ENCODE measurements at regions not wholly inside any gene's neighbourhood (a gene's known extent, or its start where the extent isn't known, plus 50 kb on each side); places are given as distances from the start of the nearest gene placed in this dataset.
"Not testable (repeated sequence)": the region's sequence is repeated elsewhere in the genome, so short reads cannot be mapped to it uniquely, and the experiment has no call there.

DNA sequence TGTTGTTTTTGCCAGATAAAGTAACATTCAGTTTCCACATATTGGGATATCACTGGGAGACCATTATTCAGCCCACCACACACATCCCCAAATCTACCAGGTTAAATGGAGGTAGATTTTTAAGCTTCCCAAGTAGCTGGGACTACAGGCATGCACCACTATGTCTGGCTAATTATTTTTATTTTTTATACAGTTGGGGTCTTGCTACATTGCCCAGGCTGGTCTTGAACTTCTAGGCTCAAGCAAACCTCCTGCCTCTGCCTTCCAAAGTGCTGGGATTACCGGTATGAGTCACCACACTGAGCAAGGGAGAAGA, 96.6 kb upstream of the CHD2 start:
- no peaks in the 10 kb centered on the region for H3K27me3 Mint-ChIP-seq
- ATAC-seq: no peak
- H3K4me3 Mint-ChIP-seq: peak overlapping the region; percentile 68
- H3K4me1 Mint-ChIP-seq (ENCODE audit: low read depth in 2 of 2): peaks cover 28 to 33% of the 10 kb centered on the region in 2 donors
- no peaks in the 10 kb centered on the region for H3K36me3 Mint-ChIP-seq
- no peak for DNase-seq (ENCODE audit: low spot score)
- H3K27ac Mint-ChIP-seq: peak overlapping the region; percentile 84 to 93
- H3K9me3 Mint-ChIP-seq: no peaks in the 10 kb centered on the region

DNA sequence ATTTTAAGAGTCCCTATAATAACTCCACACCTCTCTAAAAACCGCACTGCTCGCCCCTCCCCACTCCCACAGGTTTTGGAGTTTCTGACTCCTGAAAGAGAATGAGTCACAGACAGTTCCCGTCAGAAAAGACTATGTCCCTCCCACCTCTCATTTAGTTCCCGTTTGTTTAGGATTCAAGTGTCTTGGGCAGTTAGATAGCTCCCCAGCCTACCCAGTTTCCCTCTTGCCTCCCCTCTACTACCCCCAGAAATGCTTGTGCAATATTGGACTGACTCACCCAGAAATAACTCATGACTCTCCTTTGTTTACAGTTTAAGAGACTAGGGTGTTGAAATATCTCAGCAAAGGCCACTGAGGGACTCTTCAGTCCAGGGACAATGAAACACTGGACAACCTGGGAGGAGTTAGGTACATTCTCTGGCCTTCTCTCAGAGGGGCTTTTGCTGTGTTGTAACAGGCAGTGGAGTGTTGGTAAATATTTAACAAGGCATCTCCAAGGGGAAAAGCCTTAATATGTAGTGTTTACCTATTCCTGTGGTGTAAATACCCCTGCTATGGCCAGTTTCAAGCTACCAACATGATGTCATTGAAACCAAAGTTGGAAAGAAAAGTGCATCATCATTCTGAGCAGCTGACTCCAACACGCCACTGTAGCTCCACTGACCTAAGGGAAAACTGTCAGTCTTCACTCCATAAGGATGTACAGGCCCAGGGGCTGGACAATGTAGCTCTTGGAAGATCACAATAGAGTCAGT, 96.1 kb upstream of the CHD2 start:
- DNase-seq (ENCODE audit: low spot score): peak; percentile 71
- peak overlapping the region; percentile 68 for H3K4me3 Mint-ChIP-seq
- H3K27me3 Mint-ChIP-seq: no peaks in the 10 kb centered on the region
- no peaks in the 10 kb centered on the region for H3K36me3 Mint-ChIP-seq
- H3K9me3 Mint-ChIP-seq: no peaks in the 10 kb centered on the region
- H3K4me1 Mint-ChIP-seq (ENCODE audit: low read depth in 2 of 2): peaks cover 28 to 33% of the 10 kb centered on the region in 2 donors
- H3K27ac Mint-ChIP-seq: peak overlapping the region; percentile 84 to 93
- ATAC-seq: peak; percentile 88 to 90

DNA sequence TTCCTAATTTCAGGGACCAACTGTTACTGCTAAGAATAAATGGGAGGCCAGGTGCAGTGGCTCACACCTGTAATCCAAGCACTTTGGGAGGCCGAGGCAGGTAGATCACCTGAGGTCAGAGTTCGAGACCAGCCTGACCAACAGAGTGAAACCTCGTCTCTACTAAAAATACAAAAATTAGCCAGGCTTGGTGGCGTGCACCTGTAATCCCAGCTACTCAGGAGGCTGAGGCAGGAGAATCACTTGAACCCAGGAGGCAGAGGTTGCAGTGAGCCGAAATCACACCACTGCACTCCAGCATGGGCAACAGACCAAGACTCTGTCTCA, 95.6 kb upstream of the CHD2 start:
- not testable (repeated sequence) for DNase-seq (ENCODE audit: low spot score); H3K36me3 Mint-ChIP-seq; H3K9me3 Mint-ChIP-seq; H3K27me3 Mint-ChIP-seq; ATAC-seq
- H3K27ac Mint-ChIP-seq: peak overlapping the region; percentile 84 to 93
- peak overlapping the region; percentile 68 for H3K4me3 Mint-ChIP-seq
- peaks cover 28 to 34% of the 10 kb centered on the region in 2 donors for H3K4me1 Mint-ChIP-seq (ENCODE audit: low read depth in 2 of 2)

DNA sequence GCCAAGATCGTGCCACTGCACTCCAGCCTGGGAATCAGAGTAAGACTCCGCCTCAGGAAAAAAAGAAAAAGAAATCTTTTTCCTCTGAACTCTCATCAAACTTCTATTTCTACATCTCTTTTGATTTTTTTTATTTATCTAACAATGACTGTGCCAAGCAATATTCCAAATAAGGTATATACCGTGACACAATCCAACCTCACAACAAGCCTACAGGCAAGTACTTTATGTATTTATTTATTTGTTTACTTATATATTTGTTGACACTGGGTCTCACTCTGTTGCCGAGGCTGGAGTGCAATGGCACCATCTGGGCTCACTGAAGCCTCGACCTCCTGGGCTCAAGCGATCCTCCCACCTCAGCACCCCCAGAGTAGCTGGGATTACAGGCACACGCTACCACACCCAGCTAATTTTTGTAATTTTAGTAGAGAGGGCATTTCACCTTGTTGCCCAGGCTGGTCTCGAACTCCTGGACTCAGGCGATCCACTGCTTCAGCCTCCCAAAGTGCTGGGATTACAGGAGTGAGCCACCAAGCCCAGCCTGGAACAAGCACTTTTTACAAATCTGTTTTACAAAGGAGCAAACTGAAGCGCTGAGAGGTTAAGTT, 94.9 kb upstream of the CHD2 start:
- H3K4me1 Mint-ChIP-seq (ENCODE audit: low read depth in 2 of 2): peaks cover 28 to 40% of the 10 kb centered on the region in 2 donors
- peak overlapping the region in 1 of 2 donors; percentile 93 for H3K27ac Mint-ChIP-seq

DNA sequence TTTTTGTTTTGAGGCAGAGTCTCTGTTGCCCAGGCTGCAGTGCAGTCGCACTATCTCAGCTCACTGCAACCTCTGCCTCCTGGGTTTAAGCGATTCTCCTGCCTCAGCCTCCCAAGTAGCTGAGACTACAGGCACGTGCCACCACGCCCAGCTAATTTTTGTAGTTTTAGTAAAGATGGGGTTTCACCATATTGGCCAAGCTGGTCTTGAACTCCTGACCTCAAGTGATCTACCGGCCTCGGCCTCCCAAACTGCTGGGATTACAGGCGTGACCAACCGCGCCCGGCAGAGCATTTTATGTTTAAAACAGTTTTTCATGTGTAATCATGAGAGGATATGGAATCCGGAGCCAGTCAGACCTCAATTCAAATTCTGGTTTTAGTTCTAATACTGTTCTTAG, 94.0 kb upstream of the CHD2 start:
- not testable (repeated sequence) for ATAC-seq; H3K9me3 Mint-ChIP-seq; DNase-seq (ENCODE audit: low spot score); H3K27me3 Mint-ChIP-seq; H3K36me3 Mint-ChIP-seq
- Mint-ChIP-seq H3K4me3 (peak overlapping the region; percentile 24), H3K27ac (peak overlapping the region in 1 of 2 donors; percentile 28), H3K4me1 (ENCODE audit: low read depth in 2 of 2) (peaks cover 35 to 49% of the 10 kb centered on the region in 2 donors)

More for the DNA sequence above, 94.9 kb upstream of the CHD2 start:
- Mint-ChIP-seq H3K9me3 (no peaks in the 10 kb centered on the region), H3K27me3 (no peaks in the 10 kb centered on the region), H3K36me3 (no peaks in the 10 kb centered on the region), H3K4me3 (no peak overlapping the region)
- ATAC-seq (no peak), DNase-seq (ENCODE audit: low spot score) (no peak)

DNA sequence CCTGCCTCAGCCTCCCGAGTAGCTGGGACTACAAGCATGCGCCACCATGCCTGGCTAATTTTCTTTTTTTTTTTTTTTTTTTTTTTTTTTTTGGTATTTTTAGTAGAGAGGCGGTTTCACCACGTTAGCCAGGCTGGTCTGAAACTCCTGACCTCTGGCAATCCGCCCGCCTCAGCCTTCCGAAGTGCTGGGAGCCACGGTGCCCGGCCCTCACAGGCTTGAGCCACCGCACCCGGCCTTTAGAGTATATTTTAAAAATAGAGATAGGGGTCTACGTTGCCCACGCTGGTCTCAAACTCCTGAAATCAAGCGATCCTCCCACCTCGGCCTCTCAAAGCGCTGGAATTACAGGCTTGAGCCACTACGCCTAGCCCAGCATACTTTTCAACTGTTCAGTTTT, 93.4 kb upstream of the CHD2 start:
- peak overlapping the region in 1 of 2 donors; percentile 28 for H3K27ac Mint-ChIP-seq
- DNase-seq (ENCODE audit: low spot score) (no peak), ATAC-seq (no peak)
- no peaks in the 10 kb centered on the region for H3K27me3 Mint-ChIP-seq
- H3K4me3 Mint-ChIP-seq: no peak overlapping the region
- H3K9me3 Mint-ChIP-seq: no peaks in the 10 kb centered on the region
- H3K36me3 Mint-ChIP-seq: no peaks in the 10 kb centered on the region
- peaks cover 33 to 46% of the 10 kb centered on the region in 2 donors for H3K4me1 Mint-ChIP-seq (ENCODE audit: low read depth in 2 of 2)

DNA sequence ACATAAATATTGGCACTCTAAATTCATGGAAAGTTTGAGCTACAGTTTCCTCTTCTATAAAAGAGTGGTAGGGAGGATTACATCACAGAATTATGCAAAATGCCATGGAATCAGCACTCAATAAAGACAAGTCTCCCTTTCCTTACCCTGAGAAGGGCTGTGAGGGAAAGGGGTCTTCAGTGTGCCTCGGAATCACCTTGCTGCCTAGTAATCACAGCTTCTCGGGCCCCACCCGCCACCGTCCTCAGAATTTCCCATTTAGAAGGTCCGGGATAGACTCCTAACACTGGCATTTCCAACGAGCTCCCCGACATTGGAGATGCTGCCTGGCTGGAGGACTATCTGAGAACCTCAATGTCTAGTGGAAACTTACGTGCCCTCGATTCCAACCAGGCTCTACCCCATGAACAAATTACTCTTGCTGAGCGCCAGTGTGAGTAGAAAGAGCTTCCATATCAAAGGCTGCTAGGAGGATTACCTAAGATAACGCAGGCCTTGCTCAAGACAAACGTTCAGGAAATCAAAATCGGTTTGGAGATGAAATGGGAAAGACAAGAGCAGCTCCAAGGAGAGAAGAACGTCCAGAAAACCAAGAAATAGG, 92.1 kb upstream of the CHD2 start:
- no peak for ATAC-seq
- Mint-ChIP-seq H3K36me3 (no peaks in the 10 kb centered on the region), H3K27me3 (no peaks in the 10 kb centered on the region), H3K4me1 (ENCODE audit: low read depth in 2 of 2) (peaks cover 28 to 44% of the 10 kb centered on the region in 2 donors), H3K27ac (peak overlapping the region; percentile 84 to 98), H3K9me3 (no peaks in the 10 kb centered on the region), H3K4me3 (peak overlapping the region; percentile 89)
- DNase-seq (ENCODE audit: low spot score): no peak

DNA sequence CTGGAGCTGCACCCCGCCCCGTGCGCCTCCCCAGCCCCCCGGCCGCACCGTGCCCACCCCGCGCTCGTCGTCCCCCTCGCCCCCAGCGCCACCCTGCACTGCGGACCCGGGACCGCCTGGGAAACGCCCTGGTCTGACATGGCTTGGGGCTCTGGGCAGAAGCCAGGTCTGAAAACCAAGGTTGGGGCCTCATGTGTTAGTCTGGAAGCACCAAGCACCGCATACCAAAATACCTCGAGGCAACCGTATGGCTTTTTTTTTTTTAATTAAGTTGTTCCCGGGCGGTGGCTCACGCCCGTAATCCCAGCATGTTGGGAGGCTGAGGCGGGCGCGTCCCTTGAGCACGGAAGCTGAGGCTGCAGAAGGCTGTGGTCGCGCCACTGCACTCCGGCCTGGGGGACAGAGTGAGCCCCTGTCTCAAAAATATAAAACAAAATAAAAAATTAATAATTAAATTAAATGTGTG, 91.5 kb upstream of the CHD2 start:
- H3K4me3 Mint-ChIP-seq: peak overlapping the region; percentile 89
- H3K4me1 Mint-ChIP-seq (ENCODE audit: low read depth in 2 of 2): peaks cover 30 to 39% of the 10 kb centered on the region in 2 donors
- ATAC-seq (peak; percentile 34 to 37), DNase-seq (ENCODE audit: low spot score) (no peak)
- H3K36me3 Mint-ChIP-seq: no peaks in the 10 kb centered on the region
- no peaks in the 10 kb centered on the region for H3K27me3 Mint-ChIP-seq
- H3K27ac Mint-ChIP-seq: peak overlapping the region; percentile 84 to 98
- no peaks in the 10 kb centered on the region for H3K9me3 Mint-ChIP-seq

DNA sequence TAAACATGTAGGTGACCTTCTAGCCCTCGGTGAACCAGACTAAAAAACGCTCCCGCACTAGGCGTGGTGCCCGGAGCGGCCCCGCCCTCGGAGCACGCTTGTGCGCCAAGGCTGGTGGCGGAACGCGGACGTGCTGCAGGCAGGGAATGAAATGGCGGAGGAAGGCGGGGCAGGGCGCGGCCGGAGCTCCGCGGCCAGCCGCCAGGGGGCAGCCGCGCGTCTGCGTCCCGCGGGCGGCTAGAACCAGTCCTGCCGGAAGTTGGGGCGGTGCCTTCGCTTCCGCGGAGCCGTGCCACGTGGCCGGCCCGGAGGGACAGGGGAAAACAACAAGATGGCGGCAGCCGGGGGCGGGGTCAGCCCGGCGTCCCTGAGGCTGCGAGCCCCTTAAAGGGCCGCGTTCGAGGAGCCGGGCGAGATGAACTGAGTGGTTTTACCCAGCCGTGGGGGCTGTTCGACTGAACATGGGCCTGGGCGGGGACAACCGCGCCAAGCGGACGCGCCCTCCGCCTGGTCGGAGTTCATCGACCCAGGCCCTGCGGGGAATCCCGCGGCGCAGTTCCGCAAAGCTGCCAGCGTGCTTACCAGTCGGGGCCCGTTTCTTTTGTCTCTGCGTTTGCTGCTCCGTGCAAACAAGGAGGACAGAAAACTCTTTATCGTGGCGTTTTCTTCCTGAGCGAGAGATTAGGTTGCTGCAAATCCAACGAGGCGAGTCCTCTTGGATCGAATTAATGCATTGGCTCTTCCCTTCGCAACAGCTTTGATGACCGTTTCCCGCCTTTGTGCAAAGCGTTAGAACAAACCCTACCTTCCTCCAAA, 90.9 kb upstream of the CHD2 start:
- Mint-ChIP-seq H3K36me3 (no peaks in the 10 kb centered on the region), H3K9me3 (no peaks in the 10 kb centered on the region), H3K27ac (peak overlapping the region; percentile 84 to 98), H3K4me1 (ENCODE audit: low read depth in 2 of 2) (peaks cover 24 to 33% of the 10 kb centered on the region in 2 donors), H3K27me3 (no peaks in the 10 kb centered on the region), H3K4me3 (peak overlapping the region; percentile 89)
- DNase-seq (ENCODE audit: low spot score) (peak; percentile 99), ATAC-seq (peak; percentile 93 to 94)

DNA sequence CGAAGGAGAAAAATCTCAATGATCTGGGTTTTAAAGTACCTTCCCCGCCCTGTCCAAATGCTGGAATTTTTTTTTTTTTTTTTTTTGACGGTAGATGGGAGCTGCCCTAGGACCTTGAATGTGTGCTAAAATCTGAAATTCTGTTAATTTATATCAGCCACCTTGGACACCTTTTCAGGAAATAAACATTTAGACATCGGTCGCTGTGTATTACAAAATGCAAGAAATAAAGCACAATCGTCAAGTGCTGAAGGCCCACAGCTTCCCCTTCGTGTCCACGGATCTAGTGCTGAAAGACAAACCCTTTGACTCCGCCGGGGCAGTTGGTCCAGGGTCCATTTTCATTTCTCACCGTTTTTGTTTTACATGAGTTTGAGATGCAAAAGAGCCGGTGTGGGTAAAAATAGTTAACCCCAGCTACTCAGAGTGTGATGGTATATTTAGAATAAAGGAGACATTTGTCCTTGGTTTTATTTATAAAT, 90.2 kb upstream of the CHD2 start:
- Mint-ChIP-seq H3K27ac (peak overlapping the region; percentile 84 to 98), H3K4me3 (peak overlapping the region; percentile 89), H3K4me1 (ENCODE audit: low read depth in 2 of 2) (peaks cover 23 to 32% of the 10 kb centered on the region in 2 donors), H3K9me3 (no peaks in the 10 kb centered on the region), H3K27me3 (no peaks in the 10 kb centered on the region), H3K36me3 (no peaks in the 10 kb centered on the region)
- ATAC-seq: no peak
- no peak for DNase-seq (ENCODE audit: low spot score)

DNA sequence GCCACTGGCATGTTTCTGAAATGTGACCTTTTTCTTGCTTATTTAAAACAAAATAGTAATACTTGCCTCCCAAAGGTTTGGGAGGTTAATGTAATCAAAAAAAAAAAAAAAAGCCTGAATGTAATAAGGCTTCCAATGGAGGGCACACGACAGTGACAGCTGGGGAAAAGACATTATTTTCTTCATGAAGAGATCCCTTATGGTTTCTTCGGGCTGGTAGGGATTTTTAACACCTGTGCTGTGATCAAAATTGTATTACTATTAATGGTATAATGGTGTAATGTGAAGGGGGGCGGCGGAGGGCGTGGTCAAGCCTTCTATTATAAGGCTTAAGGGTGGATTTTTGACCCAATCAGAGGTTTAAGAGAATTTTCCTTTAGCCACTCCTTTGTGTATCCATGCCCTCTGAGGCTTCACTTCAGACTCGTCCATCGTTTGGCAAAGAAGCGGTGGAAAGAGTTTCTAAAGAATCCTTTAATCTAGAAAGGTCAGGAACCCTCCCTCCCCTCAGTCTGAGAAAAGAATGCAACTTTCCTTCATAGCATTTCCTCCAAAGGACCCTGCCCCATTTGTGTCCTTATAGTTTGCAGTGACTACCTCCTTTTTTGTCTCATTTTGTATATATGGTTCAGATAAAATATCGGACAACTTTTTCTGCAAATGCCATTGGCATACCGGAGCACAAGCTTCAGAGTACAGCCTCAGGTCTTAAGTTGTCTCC, 89.5 kb upstream of the CHD2 start:
- no peaks in the 10 kb centered on the region for H3K27me3 Mint-ChIP-seq
- H3K27ac Mint-ChIP-seq: peak overlapping the region; percentile 84 to 98
- H3K36me3 Mint-ChIP-seq: no peaks in the 10 kb centered on the region
- DNase-seq (ENCODE audit: low spot score) (no peak), ATAC-seq (no peak)
- H3K4me1 Mint-ChIP-seq (ENCODE audit: low read depth in 2 of 2): peaks cover 23 to 32% of the 10 kb centered on the region in 2 donors
- peak overlapping the region; percentile 89 for H3K4me3 Mint-ChIP-seq
- no peaks in the 10 kb centered on the region for H3K9me3 Mint-ChIP-seq

DNA sequence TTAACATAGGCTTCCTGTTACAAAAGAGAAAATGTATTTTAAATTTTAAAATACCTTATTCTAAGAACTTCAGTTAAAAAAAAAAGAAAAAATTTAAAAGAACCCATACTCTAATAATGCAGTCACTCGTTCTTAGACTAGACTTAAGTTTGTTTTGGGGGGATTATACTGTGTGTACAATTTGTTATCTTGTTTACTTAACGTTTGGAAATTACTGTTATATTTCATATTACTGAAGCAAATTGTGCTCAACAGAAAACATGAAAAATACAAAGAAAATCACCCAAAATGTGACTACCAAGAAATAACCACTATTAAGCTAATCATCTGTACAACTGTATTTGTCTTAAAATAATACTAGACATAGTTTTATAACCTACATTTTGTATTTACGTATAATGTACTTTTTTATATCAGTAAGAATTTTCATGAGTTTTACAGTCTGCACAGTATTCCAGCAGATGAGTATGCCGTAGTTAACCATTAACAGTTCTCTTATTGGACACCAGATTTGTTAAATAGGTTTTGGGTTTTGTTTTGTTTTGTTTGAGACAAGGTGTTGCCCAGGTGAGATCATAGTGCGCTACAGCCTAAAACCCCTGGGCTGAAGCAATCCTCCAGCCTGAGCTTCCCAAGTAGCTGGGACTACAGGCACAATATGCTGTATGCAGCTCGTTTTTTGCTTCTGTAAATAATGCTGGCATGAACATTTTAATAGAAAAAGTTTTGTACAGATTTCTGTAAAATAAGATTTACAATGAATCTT, 88.8 kb upstream of the CHD2 start:
- peaks cover 21 to 30% of the 10 kb centered on the region in 2 donors for H3K4me1 Mint-ChIP-seq (ENCODE audit: low read depth in 2 of 2)

More for the DNA sequence above, 88.8 kb upstream of the CHD2 start:
- H3K27me3 Mint-ChIP-seq: no peaks in the 10 kb centered on the region
- peak overlapping the region; percentile 84 to 98 for H3K27ac Mint-ChIP-seq
- no peaks in the 10 kb centered on the region for H3K9me3 Mint-ChIP-seq
- ATAC-seq (no peak), DNase-seq (ENCODE audit: low spot score) (no peak)
- no peaks in the 10 kb centered on the region for H3K36me3 Mint-ChIP-seq
- peak overlapping the region; percentile 89 for H3K4me3 Mint-ChIP-seq

Measured in natural killer cell treated with Interleukin-12 subunit alpha and Interleukin-12 subunit beta and Interleukin-15 and Interleukin-18, amount 100 ng/mL, for 72 hours (primary cell).